ENCODE measurements at regions not wholly inside any gene's neighbourhood (a gene's known extent, or its start where the extent isn't known, plus 50 kb on each side); places are given as distances from the start of the nearest gene placed in this dataset.

DNA sequence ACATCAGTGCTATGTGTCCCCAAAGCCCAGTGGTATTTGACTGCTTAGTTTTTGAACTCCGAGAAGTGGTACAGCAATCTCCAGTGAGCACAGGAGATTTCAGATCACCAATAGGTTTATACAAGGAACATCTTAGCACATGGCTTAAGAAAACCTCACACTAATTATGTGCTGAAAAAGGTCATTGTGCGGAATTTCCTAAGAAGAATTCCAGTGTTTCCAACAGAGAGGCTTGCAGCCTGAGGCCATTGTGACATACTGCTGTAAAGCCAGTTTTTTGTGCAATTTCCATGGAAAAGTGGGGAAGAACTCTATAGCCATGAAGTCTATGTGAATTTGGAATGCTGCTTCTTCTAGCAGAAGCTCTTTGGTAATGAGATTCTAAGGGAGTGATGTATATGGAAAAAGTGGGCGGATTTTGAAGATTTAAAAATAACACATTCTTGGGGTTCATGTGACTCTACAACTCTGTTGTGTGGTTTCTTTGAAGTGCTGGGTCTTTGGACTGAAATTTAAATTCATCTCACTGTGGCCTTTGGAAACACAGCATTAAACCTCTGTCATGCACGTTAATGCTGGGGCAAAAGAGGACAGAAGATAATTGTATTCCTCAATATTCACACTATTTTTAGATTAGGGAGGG lies 110.5 kb upstream of the CD180 start:
- TF ChIP-seq POLR2AphosphoS5 (IDR thresholded peaks at IDR 0.05), result no peak
- TF ChIP-seq CTCF (IDR thresholded peaks at IDR 0.05), result no peak
